Loucy (cell line): ENCODE measurements at regions not wholly inside any gene's neighbourhood (a gene's known extent, or its start where the extent isn't known, plus 50 kb on each side); places are given as distances from the start of the nearest gene placed in this dataset.
"Not testable (repeated sequence)": the region's sequence is repeated elsewhere in the genome, so short reads cannot be mapped to it uniquely, and the experiment has no call there.

ENCODE experiments used
- H2AFZ ChIP-seq: fragments of 200-600 bp; sonication (generic); 2 replicates; pipeline ENCODE4 v1.6.0; 2016; ENCODE audit warnings: antibody characterized with exemption, mild to moderate bottlenecking, low read length, moderate library complexity
- H3F3A ChIP-seq: fragments of 200-600 bp; 2 replicates; pipeline ENCODE4 v1.6.0; 2016; ENCODE audit warnings: antibody characterized with exemption, low read depth, mild to moderate bottlenecking
- H3K27me3 ChIP-seq: fragments of 200-600 bp; sonication (generic); 2 replicates; pipeline ENCODE4 v1.6.1; 2014; ENCODE audit warnings: low read length, mild to moderate bottlenecking; ENCODE audit not compliant: insufficient read depth, poor library complexity, severe bottlenecking
- H3K36me3 ChIP-seq: fragments of 200-600 bp; sonication (generic); 2 replicates; pipeline ENCODE4 v1.6.1; 2016; ENCODE audit warnings: low read length; ENCODE audit not compliant: insufficient read depth
- H3K4me1 ChIP-seq: fragments of 200-600 bp; sonication (generic); 2 replicates; pipeline ENCODE4 v1.5.1; 2014; ENCODE audit warnings: low read length, mild to moderate bottlenecking; ENCODE audit not compliant: insufficient read depth, poor library complexity, severe bottlenecking
- H3K4me2 ChIP-seq: fragments of 200-600 bp; sonication (generic); 2 replicates; pipeline ENCODE4 v1.6.0; 2014; ENCODE audit warnings: antibody characterized with exemption, low read length, low read depth, mild to moderate bottlenecking; ENCODE audit not compliant: poor library complexity, severe bottlenecking
- H3K4me3 ChIP-seq: fragments of 200-600 bp; sonication (generic); 2 replicates; pipeline ENCODE4 v1.5.1; 2014; ENCODE audit warnings: low read length, mild to moderate bottlenecking, mixed read lengths; ENCODE audit not compliant: poor library complexity, severe bottlenecking
- H3K79me2 ChIP-seq: fragments of 200-600 bp; sonication (generic); 2 replicates; pipeline ENCODE4 v1.6.1; 2014; ENCODE audit warnings: low read length; ENCODE audit not compliant: insufficient read depth
- H3K9ac ChIP-seq: fragments of 200-600 bp; sonication (generic); 2 replicates; pipeline ENCODE4 v1.6.0; 2014; ENCODE audit warnings: mild to moderate bottlenecking, low read depth, low read length, moderate library complexity; ENCODE audit not compliant: poor library complexity, severe bottlenecking
- H3K9me2 ChIP-seq: fragments of 200-600 bp; sonication (generic); replicated peaks from 2 replicates; pipeline ENCODE4 v1.6.1; 2016; ENCODE audit warnings: low read depth, low read length, mixed read lengths
- H3K9me3 ChIP-seq: fragments of 200-600 bp; sonication (generic); 2 replicates; pipeline ENCODE4 v1.6.1; 2014; ENCODE audit warnings: mild to moderate bottlenecking, antibody characterized with exemption, low read length, low read depth; ENCODE audit not compliant: insufficient read depth
- H4K20me1 ChIP-seq: fragments of 200-600 bp; sonication (generic); 2 replicates; pipeline ENCODE4 v1.6.0; 2014; ENCODE audit warnings: antibody characterized with exemption, low read length, mild to moderate bottlenecking; ENCODE audit not compliant: insufficient read depth, poor library complexity, severe bottlenecking
- CTCF ChIP-seq: fragments of 200-600 bp; sonication (generic); conservative IDR thresholded peaks from 2 replicates; pipeline ENCODE4 v1.5.1; 2014; ENCODE audit warnings: mild to moderate bottlenecking, antibody characterized with exemption, low read length
- EZH2phosphoT487 ChIP-seq: fragments of 200-600 bp; IDR thresholded peaks from 2 replicates; pipeline ENCODE4 v1.6.1; 2018; ENCODE audit warnings: antibody characterized with exemption, mild to moderate bottlenecking, moderate library complexity, borderline replicate concordance

GRCh38 chr13:110983241-110983640, 68.4 kb upstream of the ANKRD10 start:
- no peaks in the 10 kb centered on the region for H3F3A ChIP-seq
- H3K9me3 ChIP-seq = no peaks in the 10 kb centered on the region; the same call in 1 of the 2 replicates
- no peaks in the 10 kb centered on the region for H3K4me1 ChIP-seq
- no peaks in the 10 kb centered on the region for H3K27me3 ChIP-seq
- no peak overlapping the region for H3K9ac ChIP-seq
- H3K9me2 ChIP-seq = no peaks in the 10 kb centered on the region
- no peak overlapping the region for H2AFZ ChIP-seq
- H4K20me1 ChIP-seq = no peaks in the 10 kb centered on the region
- no peaks in the 10 kb centered on the region for H3K36me3 ChIP-seq
- H3K4me3 ChIP-seq = no peak overlapping the region
- no peak overlapping the region for H3K4me2 ChIP-seq
- no peaks in the 10 kb centered on the region for H3K79me2 ChIP-seq
- TF ChIP-seq CTCF (no peak), EZH2phosphoT487 (no peak)

- Histone ChIP-seq H3F3A (no peaks in the 10 kb centered on the region), H3K9me3 (no peaks in the 10 kb centered on the region; the same call in 1 of the 2 replicates), H2AFZ (no peak overlapping the region), H3K36me3 (no peaks in the 10 kb centered on the region), H3K9me2 (no peaks in the 10 kb centered on the region), H3K4me3 (no peak overlapping the region), H3K4me2 (no peak overlapping the region), H3K4me1 (no peaks in the 10 kb centered on the region), H3K79me2 (no peaks in the 10 kb centered on the region), H3K9ac (no peak overlapping the region), H3K27me3 (no peaks in the 10 kb centered on the region), H4K20me1 (no peaks in the 10 kb centered on the region)
- no peak for TF ChIP-seq EZH2phosphoT487
- TF ChIP-seq CTCF = no peak
Measured at GRCh38 chr13:110981379-110981778, 66.5 kb upstream of the ANKRD10 start.

GRCh38 chr13:110980921-110981320, 66.1 kb upstream of the ANKRD10 start:
- no peak overlapping the region for H3K4me2 ChIP-seq

GRCh38 chr13:110979149-110979548, 64.3 kb upstream of the ANKRD10 start:
- not testable (repeated sequence) for H3K4me1 ChIP-seq, H3K36me3 ChIP-seq, H4K20me1 ChIP-seq, H3K4me3 ChIP-seq, H3K9ac ChIP-seq, H3K27me3 ChIP-seq, H3K9me2 ChIP-seq, H3K9me3 ChIP-seq, H2AFZ ChIP-seq, H3K79me2 ChIP-seq, H3K4me2 ChIP-seq, H3F3A ChIP-seq

More at GRCh38 chr13:110980921-110981320, 66.1 kb upstream of the ANKRD10 start:
- Histone ChIP-seq H4K20me1 (no peaks in the 10 kb centered on the region), H3F3A (no peaks in the 10 kb centered on the region), H3K9ac (no peak overlapping the region), H3K36me3 (no peaks in the 10 kb centered on the region), H3K9me3 (no peaks in the 10 kb centered on the region; the same call in 1 of the 2 replicates), H3K4me1 (no peaks in the 10 kb centered on the region), H3K79me2 (no peaks in the 10 kb centered on the region), H3K9me2 (no peaks in the 10 kb centered on the region), H2AFZ (no peak overlapping the region), H3K27me3 (no peaks in the 10 kb centered on the region), H3K4me3 (no peak overlapping the region)
- no peak for TF ChIP-seq CTCF
- no peak for TF ChIP-seq EZH2phosphoT487
